Thoracic aorta (tissue), 2 donors: ENCODE measurements at regions not wholly inside any gene's neighbourhood (a gene's known extent, or its start where the extent isn't known, plus 50 kb on each side); places are given as distances from the start of the nearest gene placed in this dataset.
"Not testable (repeated sequence)": the region's sequence is repeated elsewhere in the genome, so short reads cannot be mapped to it uniquely, and the experiment has no call there.

Experiments used
- ATAC-seq: fragments of 150-250 bp; one replicate; pipeline ENCODE4 v1.8.0; 2017; ENCODE audit warnings: low read depth; ENCODE audit not compliant: insufficient number of reproducible peaks, low FRiP score
- DNase-seq: peaks from one replicate; pipeline ENCODE4 v3.0.0-alpha.2; 2020; ENCODE audit warnings: low spot score
- H3K27ac ChIP-seq, 2 donors: fragments of 200-600 bp; sonication (generic); 1 replicate in 1 of 2; 2 replicates in 1 of 2; pipeline ENCODE4 v1.5.1; 2016; ENCODE audit warnings: mild to moderate bottlenecking in 2 of 2, moderate library complexity in 2 of 2
- H3K27me3 ChIP-seq: fragments of 200-600 bp; sonication (generic); replicated peaks from 2 replicates; pipeline ENCODE4 v1.6.0; 2016; ENCODE audit warnings: mild to moderate bottlenecking; ENCODE audit not compliant: insufficient read depth
- H3K36me3 ChIP-seq: fragments of 200-600 bp; sonication (generic); one replicate; pipeline ENCODE4 v1.5.1; 2016
- H3K4me1 ChIP-seq, 2 donors: fragments of 200-600 bp; sonication (generic); 1 replicate in 1 of 2; 2 replicates in 1 of 2; pipeline versions ENCODE4 v1.5.1 to v1.6.0; 2016; ENCODE audit warnings: low read depth in 2 of 2, mild to moderate bottlenecking in 1 of 2; ENCODE audit not compliant: control insufficient read depth in 1 of 2
- H3K4me3 ChIP-seq: fragments of 200-600 bp; sonication (generic); 2 replicates; pipeline ENCODE4 v1.5.1; 2016; ENCODE audit warnings: mild to moderate bottlenecking
- H3K9me3 ChIP-seq: fragments of 200-600 bp; sonication (generic); 2 replicates; pipeline ENCODE4 v1.5.1; 2016
- TF ChIP-seq, protein P1 (sequence below): fragments of 200-600 bp; sonication (generic); IDR thresholded peaks from one replicate; pipeline ENCODE4 v1.5.1; 2019; ENCODE audit warnings: antibody characterized with exemption

DNA sequence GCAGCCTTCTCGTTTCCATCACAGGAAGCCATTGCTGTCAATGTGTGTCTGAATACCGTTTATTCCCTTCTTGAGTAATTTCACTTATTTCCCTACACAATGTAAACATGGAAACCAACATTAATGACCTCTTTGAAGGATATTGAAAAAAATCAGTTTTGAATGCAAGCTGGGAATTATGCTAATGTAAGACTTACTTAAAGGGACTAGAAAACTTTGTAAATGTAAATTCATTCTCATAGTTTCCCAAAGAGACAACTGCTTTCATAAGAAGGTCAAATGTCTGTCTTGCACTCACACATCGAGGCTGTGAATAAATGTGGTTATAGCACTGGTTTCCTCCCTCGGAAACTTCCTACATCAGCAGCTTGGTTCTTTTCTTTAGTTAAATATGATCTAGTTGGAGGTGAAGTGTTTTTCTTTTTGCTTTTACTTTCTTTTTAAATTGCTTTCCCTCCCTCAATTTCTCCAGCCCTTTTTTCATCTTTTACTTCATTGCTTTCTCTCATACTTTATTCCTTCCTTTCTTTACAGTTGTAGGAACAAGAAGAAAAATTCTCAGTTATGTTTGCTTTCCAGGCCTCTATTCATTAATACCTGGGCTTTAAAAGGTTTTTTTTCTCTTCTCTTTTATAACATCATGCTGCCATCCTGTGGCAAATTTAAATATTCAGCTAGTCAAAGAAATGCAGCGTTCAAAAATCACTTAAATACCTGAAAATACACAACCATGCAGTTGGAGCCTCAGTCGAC lies 108.3 kb downstream of the TNFAIP3 start:
- no peaks in the 10 kb centered on the region for H3K4me1 ChIP-seq
- ATAC-seq, result no peak
- TF ChIP-seq, protein P1, sequence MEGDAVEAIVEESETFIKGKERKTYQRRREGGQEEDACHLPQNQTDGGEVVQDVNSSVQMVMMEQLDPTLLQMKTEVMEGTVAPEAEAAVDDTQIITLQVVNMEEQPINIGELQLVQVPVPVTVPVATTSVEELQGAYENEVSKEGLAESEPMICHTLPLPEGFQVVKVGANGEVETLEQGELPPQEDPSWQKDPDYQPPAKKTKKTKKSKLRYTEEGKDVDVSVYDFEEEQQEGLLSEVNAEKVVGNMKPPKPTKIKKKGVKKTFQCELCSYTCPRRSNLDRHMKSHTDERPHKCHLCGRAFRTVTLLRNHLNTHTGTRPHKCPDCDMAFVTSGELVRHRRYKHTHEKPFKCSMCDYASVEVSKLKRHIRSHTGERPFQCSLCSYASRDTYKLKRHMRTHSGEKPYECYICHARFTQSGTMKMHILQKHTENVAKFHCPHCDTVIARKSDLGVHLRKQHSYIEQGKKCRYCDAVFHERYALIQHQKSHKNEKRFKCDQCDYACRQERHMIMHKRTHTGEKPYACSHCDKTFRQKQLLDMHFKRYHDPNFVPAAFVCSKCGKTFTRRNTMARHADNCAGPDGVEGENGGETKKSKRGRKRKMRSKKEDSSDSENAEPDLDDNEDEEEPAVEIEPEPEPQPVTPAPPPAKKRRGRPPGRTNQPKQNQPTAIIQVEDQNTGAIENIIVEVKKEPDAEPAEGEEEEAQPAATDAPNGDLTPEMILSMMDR, result peak; percentile 16
- H3K36me3 ChIP-seq, result no peaks in the 10 kb centered on the region
- H3K27ac ChIP-seq, result no peak overlapping the region
- H3K9me3 ChIP-seq, result no peaks in the 10 kb centered on the region
- no peak for DNase-seq
- H3K4me3 ChIP-seq, result no peak overlapping the region
- no peaks in the 10 kb centered on the region for H3K27me3 ChIP-seq

DNA sequence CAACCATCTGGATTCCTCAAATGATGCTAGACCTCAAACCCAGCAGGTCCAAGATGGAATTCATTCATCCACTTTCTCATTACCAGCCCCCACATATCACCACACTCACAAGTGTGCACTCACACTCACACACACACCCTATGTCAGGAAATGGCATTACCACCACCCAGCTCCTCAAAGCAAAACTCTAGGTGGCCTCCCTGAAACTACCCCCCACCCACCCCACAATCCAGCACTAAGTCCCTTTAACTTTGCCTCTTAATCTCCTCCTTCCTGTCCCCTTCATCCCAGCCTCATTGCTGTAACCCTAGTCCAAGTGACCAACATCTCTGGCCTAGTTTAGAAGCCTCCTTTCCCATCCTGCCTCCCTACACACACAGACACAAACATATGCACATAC lies 109.4 kb downstream of the TNFAIP3 start:
- Histone ChIP-seq H3K4me3 (no peak overlapping the region), H3K27me3 (no peaks in the 10 kb centered on the region), H3K27ac (no peak overlapping the region), H3K36me3 (no peaks in the 10 kb centered on the region), H3K4me1 (no peaks in the 10 kb centered on the region), H3K9me3 (no peaks in the 10 kb centered on the region)
- DNase-seq (no peak), ATAC-seq (no peak)
- TF ChIP-seq, protein P1, result no peak

DNA sequence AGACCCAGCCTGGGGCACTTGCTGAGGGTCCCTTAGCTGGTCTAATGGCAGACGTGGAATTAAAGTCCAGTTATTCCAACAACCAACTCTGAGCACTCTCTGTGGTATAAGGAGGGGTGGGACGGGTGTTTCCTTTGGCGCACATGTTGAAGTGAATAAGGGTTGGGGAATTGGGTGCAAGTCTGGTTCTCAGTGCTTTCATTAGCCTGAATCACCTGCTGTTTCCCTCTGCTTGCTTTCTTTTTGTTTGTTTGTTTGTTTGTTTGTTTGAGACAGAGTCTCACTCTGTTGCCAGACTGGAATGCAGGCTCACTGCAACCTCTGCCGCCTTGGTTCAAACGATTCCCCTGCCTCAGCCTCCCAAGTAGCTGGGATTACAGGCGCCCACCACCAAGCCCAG lies 110.1 kb downstream of the TNFAIP3 start:
- Histone ChIP-seq H3K4me1 (no peaks in the 10 kb centered on the region), H3K4me3 (no peak overlapping the region), H3K36me3 (no peaks in the 10 kb centered on the region), H3K27ac (no peak overlapping the region), H3K9me3 (no peaks in the 10 kb centered on the region), H3K27me3 (no peaks in the 10 kb centered on the region)
- DNase-seq (no peak), ATAC-seq (no peak)
- TF ChIP-seq, protein P1, result no peak

DNA sequence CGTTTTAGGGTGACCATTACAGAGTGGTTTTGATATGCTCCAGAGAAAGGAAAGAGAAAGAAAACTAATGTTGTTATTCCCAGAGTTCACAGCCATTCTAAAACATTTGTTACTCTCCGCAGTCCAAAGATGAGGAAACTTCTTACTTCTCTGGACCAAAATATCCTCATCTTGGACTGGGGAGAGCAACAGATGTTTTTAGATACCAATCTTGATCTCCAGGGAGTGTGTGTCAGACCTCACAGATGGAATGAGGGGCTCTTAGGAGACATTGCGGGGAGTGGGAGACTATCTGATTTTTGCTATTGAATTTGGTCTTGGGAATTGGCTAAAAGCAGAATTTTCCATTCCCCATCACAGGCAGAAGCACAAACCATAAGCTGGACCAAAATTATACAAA lies 110.8 kb downstream of the TNFAIP3 start:
- ATAC-seq, result no peak
- no peaks in the 10 kb centered on the region for H3K36me3 ChIP-seq
- no peaks in the 10 kb centered on the region for H3K4me1 ChIP-seq
- no peak overlapping the region for H3K27ac ChIP-seq
- no peak for DNase-seq
- no peak overlapping the region for H3K4me3 ChIP-seq
- no peaks in the 10 kb centered on the region for H3K9me3 ChIP-seq
- no peaks in the 10 kb centered on the region for H3K27me3 ChIP-seq
- TF ChIP-seq, protein P1, result no peak

DNA sequence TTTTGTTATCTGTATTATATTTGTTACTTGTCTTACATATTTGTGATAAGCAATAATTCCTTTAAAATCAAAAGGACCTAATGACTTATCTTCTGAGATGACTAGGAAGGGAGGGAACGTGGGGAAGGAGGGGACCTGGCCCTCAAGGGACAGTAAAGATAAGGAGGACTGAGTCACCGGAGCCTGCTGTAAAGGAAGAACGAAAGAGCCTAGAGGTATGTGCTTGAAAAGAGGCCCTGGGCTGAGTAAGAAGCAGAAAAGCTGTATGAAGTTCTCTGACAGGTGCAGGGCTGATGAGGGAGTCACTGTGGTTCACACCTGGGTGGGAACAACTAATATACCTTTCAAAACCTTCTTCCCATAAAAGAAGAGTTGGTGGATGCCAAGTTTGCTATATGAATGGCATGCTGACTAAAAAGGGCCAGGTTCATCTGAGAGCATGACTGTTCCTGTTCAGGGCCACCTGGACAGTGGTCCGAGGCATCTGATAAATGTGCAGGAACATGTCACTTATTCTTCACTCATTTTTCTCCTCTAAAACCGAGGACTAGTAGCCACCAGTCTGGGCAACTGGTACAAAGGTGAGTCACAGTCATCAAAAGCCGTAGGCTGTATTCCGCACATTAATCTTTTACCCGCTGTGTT lies 111.3 kb downstream of the TNFAIP3 start:
- H3K27ac ChIP-seq, result no peak overlapping the region
- no peaks in the 10 kb centered on the region for H3K4me1 ChIP-seq
- H3K36me3 ChIP-seq, result no peaks in the 10 kb centered on the region
- TF ChIP-seq, protein P1, result no peak
- no peak overlapping the region for H3K4me3 ChIP-seq
- DNase-seq (no peak), ATAC-seq (no peak)
- no peaks in the 10 kb centered on the region for H3K9me3 ChIP-seq
- no peaks in the 10 kb centered on the region for H3K27me3 ChIP-seq

DNA sequence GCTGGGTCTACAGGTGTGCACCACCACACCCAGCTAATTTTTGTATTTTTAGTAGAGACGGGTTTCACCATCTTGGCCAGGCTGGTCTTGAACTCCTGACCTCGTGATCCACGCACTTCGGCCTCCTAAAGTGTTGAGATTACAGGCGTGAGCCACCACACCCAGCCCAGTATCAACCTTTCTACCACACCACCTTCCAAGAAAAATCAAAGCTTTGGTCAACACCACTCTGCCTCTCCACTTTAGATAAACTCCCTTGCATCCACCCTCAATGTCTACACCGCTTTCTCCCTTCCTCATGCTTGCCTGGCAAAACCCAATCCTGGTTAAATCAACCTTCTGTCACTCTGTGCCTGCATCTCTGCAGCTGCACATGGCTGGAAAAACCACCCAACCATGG lies 112.2 kb downstream of the TNFAIP3 start:
- not testable (repeated sequence) for H3K27ac ChIP-seq, H3K27me3 ChIP-seq, H3K36me3 ChIP-seq, H3K4me1 ChIP-seq, DNase-seq, H3K9me3 ChIP-seq, H3K4me3 ChIP-seq, ATAC-seq
